Limb (tissue), 2 donors: ENCODE measurements at regions not wholly inside any gene's neighbourhood (a gene's known extent, or its start where the extent isn't known, plus 50 kb on each side); places are given as distances from the start of the nearest gene placed in this dataset.
"Not testable (repeated sequence)": the region's sequence is repeated elsewhere in the genome, so short reads cannot be mapped to it uniquely, and the experiment has no call there.

Experiments
- DNase-seq, 2 donors: peaks; one replicate each; pipeline ENCODE4 v3.0.0-alpha.2; 2016; ENCODE audit errors: extremely low spot score in 2 of 2

- no peak for DNase-seq
Measured at GRCh38 chr18:10166164-10166807, 252.5 kb downstream of the VAPA start.

- DNase-seq = no peak
Measured at GRCh38 chr18:10167759-10168158, 253.9 kb downstream of the VAPA start.

GRCh38 chr18:10168477-10168876 is 254.7 kb downstream of the VAPA start:
- DNase-seq = no peak

GRCh38 chr18:10169064-10169562 is 255.3 kb downstream of the VAPA start:
- DNase-seq = peak in 1 of 2 donors; percentile 62

GRCh38 chr18:10169814-10170213 is 256.0 kb downstream of the VAPA start:
- no peak for DNase-seq

GRCh38 chr18:10170375-10170774 is 256.6 kb downstream of the VAPA start:
- DNase-seq = no peak

GRCh38 chr18:10175333-10175732 is 261.5 kb downstream of the VAPA start:
- DNase-seq = not testable (repeated sequence)

GRCh38 chr18:10179326-10179725 is 265.5 kb downstream of the VAPA start:
- DNase-seq = not testable (repeated sequence)

- DNase-seq = peak in 1 of 2 donors; percentile 22
Measured at GRCh38 chr18:10182009-10182624, 268.3 kb downstream of the VAPA start.

GRCh38 chr18:10184776-10185175 is 269.7 kb upstream of the APCDD1 start:
- no peak for DNase-seq

GRCh38 chr18:10188971-10189810 is 265.2 kb upstream of the APCDD1 start:
- peak in 1 of 2 donors; percentile 26 for DNase-seq

GRCh38 chr18:10190564-10190963 is 263.9 kb upstream of the APCDD1 start:
- DNase-seq = no peak

- no peak for DNase-seq
Measured at GRCh38 chr18:10193444-10193843, 261.0 kb upstream of the APCDD1 start.

- DNase-seq = no peak
Measured at GRCh38 chr18:10194592-10194991, 259.8 kb upstream of the APCDD1 start.

GRCh38 chr18:10195529-10195928 is 258.9 kb upstream of the APCDD1 start:
- no peak for DNase-seq

- DNase-seq = no peak
Measured at GRCh38 chr18:10197097-10197496, 257.3 kb upstream of the APCDD1 start.

- DNase-seq = no peak
Measured at GRCh38 chr18:10201226-10201625, 253.2 kb upstream of the APCDD1 start.

GRCh38 chr18:10201659-10202058 is 252.8 kb upstream of the APCDD1 start:
- DNase-seq = no peak

GRCh38 chr18:10202845-10203321 is 251.6 kb upstream of the APCDD1 start:
- DNase-seq = no peak

- peak; percentile 40 to 57 for DNase-seq
Measured at GRCh38 chr18:10205151-10205550, 249.3 kb upstream of the APCDD1 start.

GRCh38 chr18:10207682-10208345 is 246.6 kb upstream of the APCDD1 start:
- no peak for DNase-seq

- DNase-seq = no peak
Measured at GRCh38 chr18:10209302-10209701, 245.1 kb upstream of the APCDD1 start.
